ENCODE measurements at regions not wholly inside any gene's neighbourhood (a gene's known extent, or its start where the extent isn't known, plus 50 kb on each side); places are given as distances from the start of the nearest gene placed in this dataset.

DNA sequence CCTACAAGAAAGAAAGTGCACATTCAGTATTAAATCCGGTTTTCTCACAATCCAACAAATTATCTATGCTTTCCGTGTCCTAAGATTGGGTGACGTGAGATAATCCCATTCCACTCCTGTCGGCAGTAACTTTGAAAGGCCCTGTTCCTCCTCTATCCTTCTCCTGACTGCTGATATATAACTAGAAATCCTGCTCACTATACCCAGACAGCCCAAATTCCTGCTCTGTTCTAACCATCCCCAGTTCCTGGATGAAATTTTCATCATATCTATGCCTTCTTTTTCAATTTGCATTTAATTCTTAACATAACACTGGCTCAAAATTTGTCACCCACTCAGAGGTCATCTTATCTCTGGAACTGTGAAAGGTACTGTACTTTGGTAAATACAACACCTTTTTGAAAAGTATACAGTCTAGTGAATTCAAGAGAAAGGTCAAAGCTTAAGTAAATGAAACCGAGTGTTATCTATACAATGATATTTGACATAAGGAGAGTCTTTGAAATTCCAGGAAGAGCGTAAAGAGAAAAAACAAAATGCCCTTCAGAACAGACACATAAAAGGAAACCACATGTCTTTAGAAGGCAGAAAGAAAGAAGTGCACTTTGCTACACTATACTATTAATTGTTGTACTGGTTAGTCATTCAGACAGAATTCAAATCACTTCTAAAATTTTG is 200.5 kb upstream of the NEGR1 start:
- TF ChIP-seq CTCF (IDR thresholded peaks at IDR 0.05), result no peak
- no peak for TF ChIP-seq FOXS1 (CRISPR knock-in tag; IDR thresholded peaks at IDR 0.05)
- TF ChIP-seq EHF (CRISPR knock-in tag; IDR thresholded peaks at IDR 0.05), result no peak
- no peak for TF ChIP-seq REST (IDR thresholded peaks at IDR 0.05)
- TF ChIP-seq, protein P1, sequence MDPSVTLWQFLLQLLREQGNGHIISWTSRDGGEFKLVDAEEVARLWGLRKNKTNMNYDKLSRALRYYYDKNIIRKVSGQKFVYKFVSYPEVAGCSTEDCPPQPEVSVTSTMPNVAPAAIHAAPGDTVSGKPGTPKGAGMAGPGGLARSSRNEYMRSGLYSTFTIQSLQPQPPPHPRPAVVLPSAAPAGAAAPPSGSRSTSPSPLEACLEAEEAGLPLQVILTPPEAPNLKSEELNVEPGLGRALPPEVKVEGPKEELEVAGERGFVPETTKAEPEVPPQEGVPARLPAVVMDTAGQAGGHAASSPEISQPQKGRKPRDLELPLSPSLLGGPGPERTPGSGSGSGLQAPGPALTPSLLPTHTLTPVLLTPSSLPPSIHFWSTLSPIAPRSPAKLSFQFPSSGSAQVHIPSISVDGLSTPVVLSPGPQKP (IDR thresholded peaks at IDR 0.05; ENCODE audit: low read depth, low read length), result no peak
- TF ChIP-seq JUN (IDR thresholded peaks at IDR 0.05), result no peak
